ENCODE measurements at regions not wholly inside any gene's neighbourhood (a gene's known extent, or its start where the extent isn't known, plus 50 kb on each side); places are given as distances from the start of the nearest gene placed in this dataset.

GRCh38 chr15:88738796-88739195 is 64.4 kb upstream of the ACAN start:
- H3K27me3 ChIP-seq (ENCODE audit: insufficient read depth, low read length, poor library complexity, severe bottlenecking) = no peaks in the 10 kb centered on the region
- peaks cover 0 to 5% (median 0%) of the 10 kb centered on the region in 3 donors for H3K36me3 Mint-ChIP-seq
- H3K9me3 Mint-ChIP-seq = peaks cover 0 to 7% (median 0%) of the 10 kb centered on the region in 5 donors
- POLR2A ChIA-PET = no interaction called here
- no peaks in the 10 kb centered on the region for H3K9me3 ChIP-seq (ENCODE audit: low read length)
- no peak overlapping the region for H3K4me3 ChIP-seq (ENCODE audit: low read length)
- DNase-seq = no peak
- no peaks in the 10 kb centered on the region for H3K4me1 Mint-ChIP-seq
- no peaks in the 10 kb centered on the region for H3K4me1 ChIP-seq (ENCODE audit: insufficient read depth, low read length)
- H3K27ac ChIP-seq (ENCODE audit: low read depth, low read length) = no peak overlapping the region
- H3K4me3 Mint-ChIP-seq = no peak overlapping the region
- no peaks in the 10 kb centered on the region for H3K36me3 ChIP-seq (ENCODE audit: insufficient read depth, low read length)
- CTCF ChIA-PET = no interaction called here
- H3K27ac Mint-ChIP-seq = no peak overlapping the region
- peaks cover 21 to 58% of the 10 kb centered on the region in 2 donors for H3K27me3 Mint-ChIP-seq

GRCh38 chr15:88739541-88739940 is 63.7 kb upstream of the ACAN start:
- Mint-ChIP-seq H3K4me1 (no peaks in the 10 kb centered on the region), H3K36me3 (peaks cover 0 to 5% (median 0%) of the 10 kb centered on the region in 3 donors), H3K27ac (no peak overlapping the region), H3K9me3 (peaks cover 0 to 7% (median 0%) of the 10 kb centered on the region in 5 donors), H3K27me3 (peaks cover 21 to 58% of the 10 kb centered on the region in 2 donors), H3K4me3 (no peak overlapping the region)
- no peaks in the 10 kb centered on the region for H3K4me1 ChIP-seq (ENCODE audit: insufficient read depth, low read length)
- no peaks in the 10 kb centered on the region for H3K9me3 ChIP-seq (ENCODE audit: low read length)
- POLR2A ChIA-PET = no interaction called here
- no peak overlapping the region for H3K27ac ChIP-seq (ENCODE audit: low read depth, low read length)
- CTCF ChIA-PET = no interaction called here
- no peak overlapping the region for H3K4me3 ChIP-seq (ENCODE audit: low read length)
- no peak for DNase-seq
- no peaks in the 10 kb centered on the region for H3K36me3 ChIP-seq (ENCODE audit: insufficient read depth, low read length)
- H3K27me3 ChIP-seq (ENCODE audit: insufficient read depth, low read length, poor library complexity, severe bottlenecking) = no peaks in the 10 kb centered on the region

GRCh38 chr15:88740356-88740755 is 62.9 kb upstream of the ACAN start:
- H3K36me3 ChIP-seq (ENCODE audit: insufficient read depth, low read length) = no peaks in the 10 kb centered on the region
- no peaks in the 10 kb centered on the region for H3K4me1 ChIP-seq (ENCODE audit: insufficient read depth, low read length)
- H3K27ac ChIP-seq (ENCODE audit: low read depth, low read length) = no peak overlapping the region
- H3K27me3 ChIP-seq (ENCODE audit: insufficient read depth, low read length, poor library complexity, severe bottlenecking) = no peaks in the 10 kb centered on the region
- Mint-ChIP-seq H3K4me1 (no peaks in the 10 kb centered on the region), H3K4me3 (no peak overlapping the region), H3K27ac (no peak overlapping the region), H3K9me3 (peaks cover 0 to 7% (median 0%) of the 10 kb centered on the region in 5 donors), H3K27me3 (peaks cover 19 to 61% of the 10 kb centered on the region in 2 donors), H3K36me3 (peaks cover 0 to 5% (median 0%) of the 10 kb centered on the region in 3 donors)
- ChIA-PET CTCF (no interaction called here), POLR2A (no interaction called here)
- DNase-seq = no peak
- no peak overlapping the region for H3K4me3 ChIP-seq (ENCODE audit: low read length)
- H3K9me3 ChIP-seq (ENCODE audit: low read length) = no peaks in the 10 kb centered on the region

GRCh38 chr15:88741046-88741445 is 62.2 kb upstream of the ACAN start:
- Histone ChIP-seq H3K9me3 (ENCODE audit: low read length) (no peaks in the 10 kb centered on the region), H3K4me1 (ENCODE audit: insufficient read depth, low read length) (no peaks in the 10 kb centered on the region), H3K27me3 (ENCODE audit: insufficient read depth, low read length, poor library complexity, severe bottlenecking) (no peaks in the 10 kb centered on the region), H3K4me3 (ENCODE audit: low read length) (no peak overlapping the region), H3K27ac (ENCODE audit: low read depth, low read length) (no peak overlapping the region), H3K36me3 (ENCODE audit: insufficient read depth, low read length) (no peaks in the 10 kb centered on the region)
- DNase-seq = no peak
- Mint-ChIP-seq H3K27ac (no peak overlapping the region), H3K36me3 (peaks cover 0 to 5% (median 0%) of the 10 kb centered on the region in 3 donors), H3K27me3 (peaks cover 19 to 57% of the 10 kb centered on the region in 2 donors), H3K4me1 (no peaks in the 10 kb centered on the region), H3K4me3 (no peak overlapping the region), H3K9me3 (peaks cover 0 to 7% (median 0%) of the 10 kb centered on the region in 5 donors)
- ChIA-PET CTCF (no interaction called here), POLR2A (no interaction called here)

GRCh38 chr15:88741671-88742070 is 61.6 kb upstream of the ACAN start:
- no peaks in the 10 kb centered on the region for H3K4me1 ChIP-seq (ENCODE audit: insufficient read depth, low read length)
- no peaks in the 10 kb centered on the region for H3K9me3 ChIP-seq (ENCODE audit: low read length)
- DNase-seq = no peak
- no peak overlapping the region for H3K27ac ChIP-seq (ENCODE audit: low read depth, low read length)
- H3K36me3 Mint-ChIP-seq = peaks cover 0 to 5% (median 0%) of the 10 kb centered on the region in 3 donors
- H3K4me1 Mint-ChIP-seq = no peaks in the 10 kb centered on the region
- ChIA-PET CTCF (no interaction called here), POLR2A (no interaction called here)
- no peak overlapping the region for H3K4me3 Mint-ChIP-seq
- no peaks in the 10 kb centered on the region for H3K27me3 ChIP-seq (ENCODE audit: insufficient read depth, low read length, poor library complexity, severe bottlenecking)
- H3K9me3 Mint-ChIP-seq = peaks cover 0 to 7% (median 0%) of the 10 kb centered on the region in 5 donors
- H3K4me3 ChIP-seq (ENCODE audit: low read length) = no peak overlapping the region
- no peaks in the 10 kb centered on the region for H3K36me3 ChIP-seq (ENCODE audit: insufficient read depth, low read length)
- peaks cover 19 to 60% of the 10 kb centered on the region in 2 donors for H3K27me3 Mint-ChIP-seq
- no peak overlapping the region for H3K27ac Mint-ChIP-seq

GRCh38 chr15:88742161-88742560 is 61.1 kb upstream of the ACAN start:
- Mint-ChIP-seq H3K4me1 (no peaks in the 10 kb centered on the region), H3K36me3 (peaks cover 0 to 5% (median 0%) of the 10 kb centered on the region in 3 donors), H3K27ac (no peak overlapping the region), H3K27me3 (peaks cover 18 to 58% of the 10 kb centered on the region in 2 donors), H3K4me3 (no peak overlapping the region), H3K9me3 (peaks cover 0 to 2% (median 0%) of the 10 kb centered on the region in 5 donors)
- no peaks in the 10 kb centered on the region for H3K27me3 ChIP-seq (ENCODE audit: insufficient read depth, low read length, poor library complexity, severe bottlenecking)
- H3K4me3 ChIP-seq (ENCODE audit: low read length) = no peak overlapping the region
- no peaks in the 10 kb centered on the region for H3K36me3 ChIP-seq (ENCODE audit: insufficient read depth, low read length)
- H3K9me3 ChIP-seq (ENCODE audit: low read length) = no peaks in the 10 kb centered on the region
- H3K4me1 ChIP-seq (ENCODE audit: insufficient read depth, low read length) = no peaks in the 10 kb centered on the region
- ChIA-PET CTCF (no interaction called here), POLR2A (no interaction called here)
- H3K27ac ChIP-seq (ENCODE audit: low read depth, low read length) = no peak overlapping the region
- DNase-seq = no peak

GRCh38 chr15:88744548-88745020 is 58.7 kb upstream of the ACAN start:
- no peaks in the 10 kb centered on the region for H3K9me3 Mint-ChIP-seq
- no peaks in the 10 kb centered on the region for H3K4me1 Mint-ChIP-seq
- CTCF ChIA-PET = no interaction called here
- no peak overlapping the region for H3K27ac ChIP-seq (ENCODE audit: low read depth, low read length)
- H3K4me3 Mint-ChIP-seq = no peak overlapping the region
- H3K9me3 ChIP-seq (ENCODE audit: low read length) = no peaks in the 10 kb centered on the region
- no peaks in the 10 kb centered on the region for H3K36me3 ChIP-seq (ENCODE audit: insufficient read depth, low read length)
- H3K27me3 Mint-ChIP-seq = peaks cover 13 to 56% of the 10 kb centered on the region in 2 donors
- no peak overlapping the region for H3K4me3 ChIP-seq (ENCODE audit: low read length)
- POLR2A ChIA-PET = no interaction called here
- no peaks in the 10 kb centered on the region for H3K4me1 ChIP-seq (ENCODE audit: insufficient read depth, low read length)
- no peaks in the 10 kb centered on the region for H3K27me3 ChIP-seq (ENCODE audit: insufficient read depth, low read length, poor library complexity, severe bottlenecking)
- H3K36me3 Mint-ChIP-seq = peaks cover 0 to 5% (median 0%) of the 10 kb centered on the region in 3 donors
- peak overlapping the region in 1 of 8 donors; percentile 19 for H3K27ac Mint-ChIP-seq
- DNase-seq = no peak

GRCh38 chr15:88745065-88745464 is 58.2 kb upstream of the ACAN start:
- no peaks in the 10 kb centered on the region for H3K27me3 ChIP-seq (ENCODE audit: insufficient read depth, low read length, poor library complexity, severe bottlenecking)
- DNase-seq = no peak
- H3K4me1 Mint-ChIP-seq = no peaks in the 10 kb centered on the region
- ChIA-PET CTCF (no interaction called here), POLR2A (no interaction called here)
- H3K9me3 ChIP-seq (ENCODE audit: low read length) = no peaks in the 10 kb centered on the region
- peak overlapping the region in 1 of 8 donors; percentile 19 for H3K27ac Mint-ChIP-seq
- H3K4me3 Mint-ChIP-seq = no peak overlapping the region
- H3K4me3 ChIP-seq (ENCODE audit: low read length) = no peak overlapping the region
- peaks cover 0 to 4% (median 0%) of the 10 kb centered on the region in 3 donors for H3K36me3 Mint-ChIP-seq
- no peak overlapping the region for H3K27ac ChIP-seq (ENCODE audit: low read depth, low read length)
- no peaks in the 10 kb centered on the region for H3K9me3 Mint-ChIP-seq
- no peaks in the 10 kb centered on the region for H3K4me1 ChIP-seq (ENCODE audit: insufficient read depth, low read length)
- peaks cover 15 to 56% of the 10 kb centered on the region in 2 donors for H3K27me3 Mint-ChIP-seq
- H3K36me3 ChIP-seq (ENCODE audit: insufficient read depth, low read length) = no peaks in the 10 kb centered on the region

GRCh38 chr15:88745696-88746095 is 57.5 kb upstream of the ACAN start:
- Histone ChIP-seq H3K4me1 (ENCODE audit: insufficient read depth, low read length) (no peaks in the 10 kb centered on the region), H3K4me3 (ENCODE audit: low read length) (no peak overlapping the region), H3K27ac (ENCODE audit: low read depth, low read length) (no peak overlapping the region), H3K9me3 (ENCODE audit: low read length) (no peaks in the 10 kb centered on the region), H3K36me3 (ENCODE audit: insufficient read depth, low read length) (no peaks in the 10 kb centered on the region), H3K27me3 (ENCODE audit: insufficient read depth, low read length, poor library complexity, severe bottlenecking) (no peaks in the 10 kb centered on the region)
- peaks cover 11 to 52% of the 10 kb centered on the region in 2 donors for H3K27me3 Mint-ChIP-seq
- no peak overlapping the region for H3K27ac Mint-ChIP-seq
- no peak overlapping the region for H3K4me3 Mint-ChIP-seq
- H3K36me3 Mint-ChIP-seq = no peaks in the 10 kb centered on the region
- ChIA-PET CTCF (no interaction called here), POLR2A (no interaction called here)
- DNase-seq = no peak
- no peaks in the 10 kb centered on the region for H3K9me3 Mint-ChIP-seq
- no peaks in the 10 kb centered on the region for H3K4me1 Mint-ChIP-seq
